ENCODE measurements at regions not wholly inside any gene's neighbourhood (a gene's known extent, or its start where the extent isn't known, plus 50 kb on each side); places are given as distances from the start of the nearest gene placed in this dataset.

- Histone ChIP-seq H3K27ac (ENCODE audit: low read length in 2 of 2) (no peak overlapping the region), H3K79me2 (ENCODE audit: control insufficient read depth, insufficient read depth, low read length) (no peaks in the 10 kb centered on the region), H4K20me1 (ENCODE audit: control insufficient read depth, insufficient read depth, low read length, poor library complexity, severe bottlenecking) (no peaks in the 10 kb centered on the region), H2AFZ (ENCODE audit: insufficient read depth, low read depth, low read length, poor library complexity, severe bottlenecking) (no peak overlapping the region), H3K9me3 (ENCODE audit: control extremely low read depth in 1 of 3, control insufficient read depth in 2 of 3, insufficient read depth in 1 of 3, low read length in 2 of 3) (peaks cover 0 to 13% (median 4%) of the 10 kb centered on the region in 3 donors), H3K27me3 (replicated peaks in 1 of 4; ENCODE audit: control extremely low read depth in 1 of 4, control insufficient read depth in 3 of 4, insufficient read depth in 4 of 4, low read length in 3 of 4) (no peaks in the 10 kb centered on the region), H3K4me2 (replicated peaks; ENCODE audit: low read depth, low read length, poor library complexity, severe bottlenecking) (no peak overlapping the region), H3K9ac (ENCODE audit: low read length) (no peak overlapping the region), H3K36me3 (replicated peaks in 1 of 2; ENCODE audit: control extremely low read depth in 1 of 2, control insufficient read depth in 1 of 2, extremely low read depth in 1 of 2, insufficient read depth in 2 of 2, low read length in 1 of 2) (no peaks in the 10 kb centered on the region), H3K4me3 (ENCODE audit: control extremely low read depth in 1 of 5, extremely low read depth in 1 of 5, insufficient read depth in 1 of 5, low read depth in 2 of 5, low read length in 4 of 5) (no peak overlapping the region), H3K4me1 (ENCODE audit: control insufficient read depth in 2 of 2, insufficient read depth in 2 of 2, low read length in 2 of 2) (peaks cover 10 to 11% of the 10 kb centered on the region in 2 donors)
- TF ChIP-seq EZH2 (IDR thresholded peaks at IDR 0.05; ENCODE audit: borderline replicate concordance, insufficient read depth, low read depth, low read length, poor library complexity, severe bottlenecking) (no peak), CTCF (IDR thresholded peaks at IDR 0.05) (no peak)
- no peaks in the 10 kb centered on the region for H3K27me3 Mint-ChIP-seq
- H3K27ac Mint-ChIP-seq: no peak overlapping the region
- H3K4me3 Mint-ChIP-seq: no peak overlapping the region
- DNase-seq (no peak), ATAC-seq (ENCODE audit: low read depth) (no peak)
- intact Hi-C loops (cut with micrococcal nuclease): loop anchor here (10.0 kb wide), 1 partner anchor 163 kb away; no protein-coding TSS in a partner anchor
- CTCF ChIA-PET: interaction anchor here (0.6 to 1.1 kb wide), 3 partner anchors 12 to 752 kb away, joined by 3 read pairs; no protein-coding TSS in a partner anchor
- H3K9me3 Mint-ChIP-seq (ENCODE audit: insufficient read depth): peaks cover 4% of the 10 kb centered on the region
- POLR2A ChIA-PET: no interaction called here
- peaks cover 21% of the 10 kb centered on the region for H3K4me1 Mint-ChIP-seq
- no CpG with 5 or more reads among the region's 4 CpGs for WGBS (ENCODE audit: insufficient coverage)
These were observed 253.0 kb upstream of the KLF6 start for GRCh38 chr10:4038000-4038399.

GRCh38 chr10:4035599-4035945 lies 250.6 kb upstream of the KLF6 start:
- no CpG with 5 or more reads among the region's 3 CpGs for WGBS (ENCODE audit: insufficient coverage)
- CTCF ChIA-PET: no interaction called here

More at GRCh38 chr10:4035599-4035945, 250.6 kb upstream of the KLF6 start:
- Histone ChIP-seq H4K20me1 (ENCODE audit: control insufficient read depth, insufficient read depth, low read length, poor library complexity, severe bottlenecking) (no peaks in the 10 kb centered on the region), H3K27ac (ENCODE audit: low read length in 2 of 2) (peak overlapping the region in 1 of 2 donors; percentile 2), H3K4me3 (ENCODE audit: control extremely low read depth in 1 of 5, extremely low read depth in 1 of 5, insufficient read depth in 1 of 5, low read depth in 2 of 5, low read length in 4 of 5) (peak overlapping the region in 2 of 5 experiments; percentile 26 to 53), H3K9me3 (ENCODE audit: control extremely low read depth in 1 of 3, control insufficient read depth in 2 of 3, insufficient read depth in 1 of 3, low read length in 2 of 3) (no peaks in the 10 kb centered on the region), H3K36me3 (replicated peaks in 1 of 2; ENCODE audit: control extremely low read depth in 1 of 2, control insufficient read depth in 1 of 2, extremely low read depth in 1 of 2, insufficient read depth in 2 of 2, low read length in 1 of 2) (no peaks in the 10 kb centered on the region), H3K9ac (ENCODE audit: low read length) (peak overlapping the region; percentile 56), H2AFZ (ENCODE audit: insufficient read depth, low read depth, low read length, poor library complexity, severe bottlenecking) (peak overlapping the region; percentile 82), H3K4me2 (replicated peaks; ENCODE audit: low read depth, low read length, poor library complexity, severe bottlenecking) (peak overlapping the region; percentile 62), H3K4me1 (ENCODE audit: control insufficient read depth in 2 of 2, insufficient read depth in 2 of 2, low read length in 2 of 2) (peaks cover 10 to 11% of the 10 kb centered on the region in 2 donors), H3K79me2 (ENCODE audit: control insufficient read depth, insufficient read depth, low read length) (no peaks in the 10 kb centered on the region), H3K27me3 (replicated peaks in 1 of 4; ENCODE audit: control extremely low read depth in 1 of 4, control insufficient read depth in 3 of 4, insufficient read depth in 4 of 4, low read length in 3 of 4) (no peaks in the 10 kb centered on the region)
- Mint-ChIP-seq H3K27me3 (no peaks in the 10 kb centered on the region), H3K27ac (peak overlapping the region; percentile 50), H3K4me1 (peaks cover 23% of the 10 kb centered on the region), H3K9me3 (ENCODE audit: insufficient read depth) (no peaks in the 10 kb centered on the region), H3K4me3 (peak overlapping the region; percentile 80)
- intact Hi-C loops (cut with micrococcal nuclease): loop anchor here (10.0 kb wide), 1 partner anchor 161 kb away; no protein-coding TSS in a partner anchor
- POLR2A ChIA-PET: no interaction called here
- ATAC-seq (ENCODE audit: low read depth) (no peak), DNase-seq (no peak)
- TF ChIP-seq CTCF (IDR thresholded peaks at IDR 0.05) (no peak), EZH2 (IDR thresholded peaks at IDR 0.05; ENCODE audit: borderline replicate concordance, insufficient read depth, low read depth, low read length, poor library complexity, severe bottlenecking) (no peak)

Data from B cell (primary cell).